HCT116 (cell line): ENCODE measurements at regions not wholly inside any gene's neighbourhood (a gene's known extent, or its start where the extent isn't known, plus 50 kb on each side); places are given as distances from the start of the nearest gene placed in this dataset.

Experiments used
- ATAC-seq: fragments of 200-7000 bp; cut with Tn5 transposase; 2 replicates; pipeline ENCODE4 v1.9.1; 2020; ENCODE audit warnings: mild to moderate bottlenecking, moderate library complexity
- BruUV-seq: library from RNA; stranded (reverse); fragments of 400-500 nt; replicated peaks from 2 replicates; lab custom pipeline; 2021; lab: Mats Ljungman, UMichigan
- CTCF ChIA-PET: fragments of 300-600 bp; sonication (Branson Sonifier 250); formaldehyde crosslinking; loops from one replicate; lab custom pipeline; 2021; ENCODE audit warnings: antibody characterized with exemption; lab: Charles Lee
- POLR2A ChIA-PET: fragments of 300-600, 350-600 bp; sonication (Branson Sonifier 250); formaldehyde crosslinking; loops from one replicate; lab custom pipeline; 2021; ENCODE audit warnings: antibody characterized with exemption; lab: Charles Lee
- RAD21 ChIA-PET, 2 experiments: fragments of 300-600 bp; sonication (Branson Sonifier 250); formaldehyde crosslinking; loops; one replicate each; lab custom pipeline; 2023; ENCODE audit warnings: low total read pairs in 2 of 2; ENCODE audit not compliant: uncharacterized antibody in 2 of 2, unreplicated experiment in 2 of 2, low non-redundant PET in 1 of 2; lab: Charles Lee
- DNase-seq: peaks from one replicate; pipeline ENCODE4 v3.0.0-alpha.2; 2010; ENCODE audit warnings: low read depth, low spot score
- H2AFZ ChIP-seq: fragments of 200-600 bp; shearing (Covaris generic), sonication (generic); 2 replicates; pipeline ENCODE4 v1.6.1; 2017; ENCODE audit warnings: low read depth, mixed run types, mixed read lengths, antibody characterized with exemption, low read length; ENCODE audit not compliant: poor library complexity, severe bottlenecking
- H3K27ac ChIP-seq: 2 replicates; pipeline ENCODE4 v1.5.1; 2012; ENCODE audit warnings: low read depth, low read length
- H3K27me3 ChIP-seq: fragments of 200-600 bp; sonication (generic); 2 replicates; pipeline ENCODE4 v1.6.1; 2016; ENCODE audit warnings: mixed run types, low read length, mixed read lengths; ENCODE audit not compliant: insufficient read depth
- H3K36me3 ChIP-seq, 2 experiments: fragments of 200-500 bp in 1 of 2; fragments of 200-600 bp in 1 of 2; sonication (Bioruptor generic) in 1 of 2; sonication (generic) in 1 of 2; 2 replicates each; pipeline versions ENCODE4 v1.5.1 to v1.6.1; 2014 to 2016; ENCODE audit warnings: low read length in 2 of 2, inconsistent platforms in 1 of 2, mixed read lengths in 1 of 2, mixed run types in 1 of 2; ENCODE audit not compliant: insufficient read depth in 2 of 2, control insufficient read depth in 1 of 2
- H3K4me1 ChIP-seq, 2 experiments: fragments of 200-600 bp in 1 of 2; sonication (generic) in 1 of 2; 2 replicates each; pipeline versions ENCODE4 v1.5.1 to v1.6.1; 2012 to 2017; ENCODE audit warnings: low read length in 2 of 2, inconsistent platforms in 1 of 2, mild to moderate bottlenecking in 1 of 2, mixed read lengths in 1 of 2, mixed run types in 1 of 2, moderate library complexity in 1 of 2; ENCODE audit not compliant: insufficient read depth in 2 of 2, control insufficient read depth in 1 of 2
- H3K4me2 ChIP-seq: fragments of 200-600 bp; sonication (generic); 2 replicates; pipeline ENCODE4 v1.6.1; 2017; ENCODE audit warnings: mixed run types, low read length, mixed read lengths
- H3K4me3 ChIP-seq, 2 experiments: fragments of 200-600 bp in 1 of 2; sonication (generic) in 1 of 2; replicated peaks in 1 of 2; 2 replicates each; pipeline ENCODE4 v1.5.1; 2011 to 2016; ENCODE audit warnings: low read length in 2 of 2, control low read depth in 1 of 2, low read depth in 1 of 2, mild to moderate bottlenecking in 1 of 2, mixed read lengths in 1 of 2, mixed run types in 1 of 2
- H3K79me2 ChIP-seq: fragments of 200-600 bp; sonication (generic); 2 replicates; pipeline ENCODE4 v1.6.1; 2017; ENCODE audit warnings: mild to moderate bottlenecking, mixed run types, low read length, moderate library complexity, mixed read lengths; ENCODE audit not compliant: insufficient read depth
- H3K9ac ChIP-seq: fragments of 200-600 bp; sonication (generic); 2 replicates; pipeline ENCODE4 v1.6.1; 2016; ENCODE audit warnings: low read length, mixed read lengths
- H3K9me2 ChIP-seq: fragments of 200-600 bp; sonication (generic), shearing (Covaris generic); 2 replicates; pipeline ENCODE4 v1.6.1; 2017; ENCODE audit warnings: mixed run types, mild to moderate bottlenecking, moderate library complexity; ENCODE audit not compliant: insufficient read depth
- H3K9me3 ChIP-seq, 2 experiments: fragments of 200-500 bp in 1 of 2; fragments of 200-600 bp in 1 of 2; sonication (Bioruptor generic) in 1 of 2; sonication (generic) in 1 of 2; 2 replicates each; pipeline ENCODE4 v1.6.1; 2014 to 2017; ENCODE audit warnings: low read length in 2 of 2, mixed read lengths in 2 of 2, inconsistent platforms in 1 of 2, low read depth in 1 of 2, mild to moderate bottlenecking in 1 of 2, mixed run types in 1 of 2, moderate library complexity in 1 of 2; ENCODE audit not compliant: control insufficient read depth in 1 of 2, insufficient read depth in 1 of 2
- H4K20me1 ChIP-seq: fragments of 200-600 bp; sonication (generic), shearing (Covaris generic); 2 replicates; pipeline ENCODE4 v1.6.1; 2017; ENCODE audit warnings: mixed run types, mild to moderate bottlenecking, moderate library complexity; ENCODE audit not compliant: insufficient read depth
- CBX3 ChIP-seq: IDR thresholded peaks from 2 replicates; pipeline ENCODE4 v1.6.1; 2012; ENCODE audit warnings: low read depth
- CEBPB ChIP-seq: IDR thresholded peaks from 2 replicates; pipeline ENCODE4 v1.6.1; 2012; ENCODE audit warnings: low read depth
- CTCF ChIP-seq, 3 experiments: fragments of 200-600 bp in 1 of 3; sonication (generic) in 1 of 3; IDR thresholded peaks in 2 of 3; conservative IDR thresholded peaks in 1 of 3; 2 replicates each; pipeline ENCODE4 v1.5.1; 2012 to 2017; ENCODE audit warnings: low read depth in 2 of 3, low read length in 2 of 3, antibody characterized with exemption in 1 of 3, borderline replicate concordance in 1 of 3, control low read depth in 1 of 3, mild to moderate bottlenecking in 1 of 3, mixed read lengths in 1 of 3, mixed run types in 1 of 3, moderate library complexity in 1 of 3; ENCODE audit not compliant: insufficient read depth in 1 of 3
- EGR1 ChIP-seq: IDR thresholded peaks from 2 replicates; pipeline ENCODE4 v1.6.1; 2012; ENCODE audit warnings: low read depth
- ELF1 ChIP-seq: IDR thresholded peaks from 2 replicates; pipeline ENCODE4 v1.6.1; 2012; ENCODE audit warnings: low read depth, borderline replicate concordance
- EZH2 ChIP-seq: fragments of 200-600 bp; sonication (generic); IDR thresholded peaks from 2 replicates; pipeline ENCODE4 v1.6.1; 2017; ENCODE audit warnings: antibody characterized with exemption, mixed run types
- POLR2A ChIP-seq: IDR thresholded peaks from 2 replicates; pipeline ENCODE4 v1.7.0; 2011; ENCODE audit warnings: borderline replicate concordance; ENCODE audit not compliant: insufficient read depth, insufficient read length; ENCODE audit errors: extremely low read depth
- POLR2AphosphoS5 ChIP-seq: IDR thresholded peaks from 2 replicates; pipeline ENCODE4 v1.6.1; 2011; ENCODE audit warnings: mild to moderate bottlenecking, low read depth, low read length, moderate library complexity
- RAD21 ChIP-seq: IDR thresholded peaks from 2 replicates; pipeline ENCODE4 v1.6.1; 2012; ENCODE audit warnings: low read depth, mild to moderate bottlenecking
- SIN3A ChIP-seq: IDR thresholded peaks from 2 replicates; pipeline ENCODE4 v1.6.1; 2012; ENCODE audit warnings: low read depth
- TCF7L2 ChIP-seq: IDR thresholded peaks from 2 replicates; pipeline ENCODE4 v1.7.0; 2011; ENCODE audit warnings: borderline replicate concordance, inconsistent platforms; ENCODE audit not compliant: insufficient read depth, insufficient read length; ENCODE audit errors: extremely low read depth
- ZFX ChIP-seq: fragments of 450-650 bp; IDR thresholded peaks from 2 replicates; pipeline ENCODE4 v1.6.1; 2017
- intact Hi-C: fragments of 100-400 bp; cut with micrococcal nuclease; formaldehyde crosslinking; loops from 2 replicates; pipeline ENCODE4 v1.10.0; 2022
- TF ChIP-seq, protein P1 (sequence below): IDR thresholded peaks from 2 replicates; pipeline ENCODE4 v1.6.1; 2012; ENCODE audit warnings: low read depth

GRCh38 chr6:105952772-105953690 lies 133.1 kb upstream of the PRDM1 start:
- Histone ChIP-seq H3K79me2 (no peaks in the 10 kb centered on the region), H4K20me1 (no peaks in the 10 kb centered on the region), H3K27me3 (no peaks in the 10 kb centered on the region), H3K36me3 (no peaks in the 10 kb centered on the region), H3K9ac (no peak overlapping the region), H3K27ac (no peak overlapping the region), H3K4me2 (no peak overlapping the region), H3K4me1 (no peaks in the 10 kb centered on the region), H3K4me3 (no peak overlapping the region), H3K9me3 (no peaks in the 10 kb centered on the region), H2AFZ (no peak overlapping the region), H3K9me2 (peaks cover 2% of the 10 kb centered on the region; the same call in 1 of the 2 replicates)
- RAD21 ChIA-PET, result no interaction called here
- POLR2A ChIA-PET, result no interaction called here
- BruUV-seq, result no TSS peak
- intact Hi-C loops, result no loop called here
- ATAC-seq, result no peak
- CTCF ChIA-PET, result no interaction called here
- no peak for TF ChIP-seq ZFX
- TF ChIP-seq POLR2A, result no peak
- TF ChIP-seq POLR2AphosphoS5, result no peak
- no peak for TF ChIP-seq CTCF (IDR thresholded peaks at IDR 0.05 in 2 of 3, conservative IDR thresholded peaks at IDR 0.05 in 1 of 3; ENCODE audit: borderline replicate concordance in 1 of 3, insufficient read depth in 1 of 3, low read depth in 2 of 3, low read length in 2 of 3)
- no peak for TF ChIP-seq EGR1
- no peak for TF ChIP-seq SIN3A
- no peak for TF ChIP-seq EZH2
- TF ChIP-seq ELF1, result no peak
- no peak for TF ChIP-seq CBX3
- TF ChIP-seq TCF7L2, result no peak
- TF ChIP-seq RAD21, result no peak
- TF ChIP-seq CEBPB, result no peak
- TF ChIP-seq, protein P1, sequence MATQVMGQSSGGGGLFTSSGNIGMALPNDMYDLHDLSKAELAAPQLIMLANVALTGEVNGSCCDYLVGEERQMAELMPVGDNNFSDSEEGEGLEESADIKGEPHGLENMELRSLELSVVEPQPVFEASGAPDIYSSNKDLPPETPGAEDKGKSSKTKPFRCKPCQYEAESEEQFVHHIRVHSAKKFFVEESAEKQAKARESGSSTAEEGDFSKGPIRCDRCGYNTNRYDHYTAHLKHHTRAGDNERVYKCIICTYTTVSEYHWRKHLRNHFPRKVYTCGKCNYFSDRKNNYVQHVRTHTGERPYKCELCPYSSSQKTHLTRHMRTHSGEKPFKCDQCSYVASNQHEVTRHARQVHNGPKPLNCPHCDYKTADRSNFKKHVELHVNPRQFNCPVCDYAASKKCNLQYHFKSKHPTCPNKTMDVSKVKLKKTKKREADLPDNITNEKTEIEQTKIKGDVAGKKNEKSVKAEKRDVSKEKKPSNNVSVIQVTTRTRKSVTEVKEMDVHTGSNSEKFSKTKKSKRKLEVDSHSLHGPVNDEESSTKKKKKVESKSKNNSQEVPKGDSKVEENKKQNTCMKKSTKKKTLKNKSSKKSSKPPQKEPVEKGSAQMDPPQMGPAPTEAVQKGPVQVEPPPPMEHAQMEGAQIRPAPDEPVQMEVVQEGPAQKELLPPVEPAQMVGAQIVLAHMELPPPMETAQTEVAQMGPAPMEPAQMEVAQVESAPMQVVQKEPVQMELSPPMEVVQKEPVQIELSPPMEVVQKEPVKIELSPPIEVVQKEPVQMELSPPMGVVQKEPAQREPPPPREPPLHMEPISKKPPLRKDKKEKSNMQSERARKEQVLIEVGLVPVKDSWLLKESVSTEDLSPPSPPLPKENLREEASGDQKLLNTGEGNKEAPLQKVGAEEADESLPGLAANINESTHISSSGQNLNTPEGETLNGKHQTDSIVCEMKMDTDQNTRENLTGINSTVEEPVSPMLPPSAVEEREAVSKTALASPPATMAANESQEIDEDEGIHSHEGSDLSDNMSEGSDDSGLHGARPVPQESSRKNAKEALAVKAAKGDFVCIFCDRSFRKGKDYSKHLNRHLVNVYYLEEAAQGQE, result no peak
- DNase-seq, result no peak
